Activated CD8-positive, alpha-beta T cell treated with anti-CD3 and anti-CD28 coated beads for 36 hours (primary cell): ENCODE measurements at regions not wholly inside any gene's neighbourhood (a gene's known extent, or its start where the extent isn't known, plus 50 kb on each side); places are given as distances from the start of the nearest gene placed in this dataset.
A peak's percentile ranks its signal among the peaks of the same experiment; 100 is the strongest.

ENCODE experiments used
- ATAC-seq: fragments of 200-7000 bp; cut with Tn5 transposase; one replicate; pipeline ENCODE4 v1.10.0; 2021; ENCODE audit warnings: mild to moderate bottlenecking, moderate library complexity
- CTCF ChIA-PET: fragments of 350-600 bp; sonication (Branson Sonifier 250); formaldehyde crosslinking; loops from one replicate; lab custom pipeline; 2021; ENCODE audit warnings: antibody characterized with exemption; lab: Charles Lee
- POLR2A ChIA-PET: fragments of 350-600 bp; sonication (Branson Sonifier 250); formaldehyde crosslinking; loops from one replicate; lab custom pipeline; 2021; ENCODE audit warnings: antibody characterized with exemption; lab: Charles Lee
- DNase-seq: peaks from one replicate; pipeline ENCODE4 v3.0.0-alpha.2; 2020
- H3K27ac Mint-ChIP-seq: one replicate; pipeline ENCODE4 v1.8.0; 2021; ENCODE audit warnings: mild to moderate bottlenecking, mixed read lengths
- H3K27me3 Mint-ChIP-seq: one replicate; pipeline ENCODE4 v1.8.0; 2021; ENCODE audit warnings: mixed read lengths
- H3K36me3 Mint-ChIP-seq: one replicate; pipeline ENCODE4 v1.8.0; 2021; ENCODE audit warnings: low read depth, mixed read lengths
- H3K4me1 Mint-ChIP-seq: one replicate; pipeline ENCODE4 v1.8.0; 2021; ENCODE audit warnings: low read depth, mixed read lengths
- H3K4me3 Mint-ChIP-seq: one replicate; pipeline ENCODE4 v1.8.0; 2021; ENCODE audit warnings: mild to moderate bottlenecking, moderate library complexity, mixed read lengths
- H3K9me3 Mint-ChIP-seq: one replicate; pipeline ENCODE4 v1.8.0; 2021; ENCODE audit warnings: mixed read lengths
- CTCF ChIP-seq: fragments of 200-600 bp; IDR thresholded peaks from one replicate; pipeline ENCODE4 v1.8.0; 2022; ENCODE audit warnings: antibody characterized with exemption, mild to moderate bottlenecking
- intact Hi-C: fragments of 100-400 bp; cut with micrococcal nuclease; formaldehyde crosslinking; loops from one replicate; pipeline ENCODE4 v1.10.0; 2022

- CTCF ChIA-PET: interaction anchor here (1.1 kb wide), 1 partner anchor 71 kb away, joined by 3 read pairs; no protein-coding TSS in a partner anchor
- Mint-ChIP-seq H3K9me3 (no peaks in the 10 kb centered on the region), H3K4me1 (peaks cover 32% of the 10 kb centered on the region), H3K27ac (peak overlapping the region; percentile 46), H3K4me3 (no peak overlapping the region), H3K27me3 (no peaks in the 10 kb centered on the region), H3K36me3 (no peaks in the 10 kb centered on the region)
- DNase-seq (peak; percentile 73), ATAC-seq (peak; percentile 81)
- POLR2A ChIA-PET: no interaction called here
- intact Hi-C loops: no loop called here
- no peak for TF ChIP-seq CTCF
Observed at GRCh38 chrX:40468033-40468846, 112.5 kb upstream of the ATP6AP2 start.

DNA sequence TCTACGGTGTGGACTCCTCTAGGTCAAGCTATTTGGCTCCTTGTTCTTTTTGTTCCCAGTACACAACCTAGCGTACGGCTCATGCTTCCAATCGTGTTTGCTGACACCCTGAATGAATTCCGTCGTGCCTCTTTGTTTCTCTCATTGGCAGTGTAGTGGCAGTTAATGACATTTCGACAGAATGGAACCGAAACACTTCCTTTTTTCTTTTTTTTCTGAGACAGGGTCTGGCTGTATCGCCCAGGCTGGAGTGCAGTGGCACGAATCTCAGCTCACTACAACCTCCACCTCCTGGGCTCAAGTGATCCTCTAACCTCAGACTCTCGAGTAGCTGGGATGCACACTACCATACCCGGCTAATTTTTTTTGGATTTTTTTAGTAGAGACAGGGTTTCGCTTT lies 113.3 kb upstream of the ATP6AP2 start:
- DNase-seq (no peak), ATAC-seq (no peak)
- Mint-ChIP-seq H3K4me1 (peaks cover 25% of the 10 kb centered on the region), H3K9me3 (no peaks in the 10 kb centered on the region), H3K27ac (no peak overlapping the region), H3K36me3 (no peaks in the 10 kb centered on the region), H3K27me3 (no peaks in the 10 kb centered on the region), H3K4me3 (no peak overlapping the region)
- ChIA-PET CTCF (no interaction called here), POLR2A (no interaction called here)
- no peak for TF ChIP-seq CTCF
- intact Hi-C loops: no loop called here

GRCh38 chrX:40465735-40466551 lies 114.8 kb upstream of the ATP6AP2 start:
- Mint-ChIP-seq H3K36me3 (no peaks in the 10 kb centered on the region), H3K27ac (no peak overlapping the region), H3K9me3 (no peaks in the 10 kb centered on the region), H3K27me3 (no peaks in the 10 kb centered on the region), H3K4me3 (no peak overlapping the region), H3K4me1 (peaks cover 19% of the 10 kb centered on the region)
- ATAC-seq: no peak
- CTCF ChIA-PET: interaction anchor here (0.8 kb wide), 1 partner anchor 55 kb away, joined by 3 read pairs; no protein-coding TSS in a partner anchor
- no peak for TF ChIP-seq CTCF
- intact Hi-C loops: no loop called here
- POLR2A ChIA-PET: no interaction called here
- DNase-seq: no peak

DNA sequence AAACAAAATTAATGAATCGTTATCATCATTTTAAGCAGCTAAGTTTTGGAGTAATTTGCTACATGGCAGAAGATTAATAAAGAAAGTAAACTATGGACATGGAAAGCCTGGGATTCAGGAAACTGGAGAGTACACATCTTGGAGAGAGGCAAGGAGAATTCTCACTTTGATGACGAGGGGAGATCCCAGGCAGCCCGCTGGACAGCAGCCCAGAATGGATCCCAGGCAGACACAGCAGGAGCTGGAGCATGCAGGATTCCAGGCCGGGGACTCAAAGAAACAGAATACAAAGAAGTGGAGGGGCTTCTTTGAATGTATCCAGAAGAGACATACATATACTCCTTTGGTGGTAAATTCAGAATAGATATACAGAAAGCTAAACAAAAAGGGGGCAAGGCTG lies 118.0 kb upstream of the ATP6AP2 start:
- CTCF ChIA-PET: no interaction called here
- DNase-seq: no peak
- intact Hi-C loops: no loop called here

More for the DNA sequence above, 118.0 kb upstream of the ATP6AP2 start:
- Mint-ChIP-seq H3K27me3 (no peaks in the 10 kb centered on the region), H3K36me3 (no peaks in the 10 kb centered on the region), H3K4me3 (no peak overlapping the region), H3K27ac (no peak overlapping the region), H3K9me3 (no peaks in the 10 kb centered on the region), H3K4me1 (peaks cover 11% of the 10 kb centered on the region)
- no peak for ATAC-seq
- POLR2A ChIA-PET: no interaction called here
- TF ChIP-seq CTCF: no peak
